ENCODE measurements at regions not wholly inside any gene's neighbourhood (a gene's known extent, or its start where the extent isn't known, plus 50 kb on each side); places are given as distances from the start of the nearest gene placed in this dataset.
"Not testable (repeated sequence)": the region's sequence is repeated elsewhere in the genome, so short reads cannot be mapped to it uniquely, and the experiment has no call there.

- in situ Hi-C loops (cut with MboI; ENCODE audit: low sequenced_read_pairs), result no loop called here
Observed at GRCh38 chr14:29982171-29982570, 54.5 kb upstream of the PRKD1 start.

- in situ Hi-C loops (cut with MboI; ENCODE audit: low sequenced_read_pairs), result no loop called here
Observed at GRCh38 chr14:29982993-29983392, 55.3 kb upstream of the PRKD1 start.

- in situ Hi-C loops (cut with MboI; ENCODE audit: low sequenced_read_pairs), result not testable (repeated sequence)
Observed at GRCh38 chr14:29990344-29990857, 62.8 kb upstream of the PRKD1 start.

DNA sequence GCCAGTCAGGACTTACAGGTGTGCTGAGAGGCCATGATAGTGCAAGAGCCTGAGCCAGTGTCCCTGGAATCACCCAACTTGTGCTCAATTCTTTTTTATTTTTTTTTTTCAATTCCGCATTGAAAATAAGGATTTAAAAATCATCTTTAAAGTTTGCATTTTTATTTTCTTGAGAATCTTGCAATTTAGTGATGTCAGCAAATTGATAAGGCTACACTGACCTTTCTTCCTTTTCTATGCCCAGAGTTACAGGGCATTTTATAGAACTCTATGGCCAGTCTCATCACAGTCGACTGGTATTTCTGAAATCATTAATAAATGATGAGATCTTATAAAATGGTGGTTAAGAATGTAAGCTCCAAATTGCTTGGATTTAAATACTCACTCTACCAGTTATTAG is 63.3 kb upstream of the PRKD1 start:
- in situ Hi-C loops (cut with MboI; ENCODE audit: low sequenced_read_pairs), result no loop called here

DNA sequence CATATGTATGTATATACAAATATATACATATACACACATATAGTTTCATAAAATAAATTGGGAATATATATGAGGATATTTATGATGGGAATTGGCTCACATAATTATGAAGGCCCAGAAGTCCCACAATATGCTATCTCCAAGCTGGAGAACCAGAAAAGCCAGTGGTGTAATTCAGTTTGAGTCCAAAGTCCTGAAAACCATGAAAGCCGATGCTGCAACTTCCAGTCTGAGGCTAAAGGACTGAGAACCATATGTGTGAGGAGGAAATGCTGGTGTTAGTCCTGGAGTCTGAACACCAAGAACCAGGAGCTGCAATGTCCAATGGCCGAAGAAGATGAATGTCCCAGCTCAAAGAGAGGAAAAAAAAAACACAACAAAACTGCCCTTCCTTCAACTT is 65.5 kb upstream of the PRKD1 start:
- in situ Hi-C loops (cut with MboI; ENCODE audit: low sequenced_read_pairs), result no loop called here

DNA sequence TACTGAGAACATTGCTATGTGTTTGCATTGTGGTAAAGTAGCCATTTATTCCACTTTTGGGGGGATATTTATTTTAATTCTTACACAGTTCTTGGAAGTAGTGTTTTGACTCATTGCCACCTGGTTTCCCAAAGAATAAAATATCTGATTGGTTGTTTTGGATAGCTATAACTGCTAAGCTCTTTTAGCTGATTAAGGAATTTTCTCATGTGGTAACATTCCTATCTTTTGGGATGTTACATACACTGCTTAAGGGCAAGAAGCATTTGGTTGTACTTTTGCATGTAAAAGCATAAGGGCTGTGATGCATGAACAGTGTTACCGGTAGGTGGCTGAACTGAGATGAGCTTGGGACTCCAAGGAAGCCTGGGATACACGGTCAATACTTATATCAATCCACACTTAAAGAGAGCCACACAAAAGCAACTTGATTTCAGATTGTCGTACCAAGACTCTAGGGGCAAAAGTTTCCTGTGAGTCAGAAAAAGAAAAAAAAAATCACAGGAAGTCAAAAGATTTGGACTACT is 71.4 kb upstream of the PRKD1 start:
- in situ Hi-C loops (cut with MboI; ENCODE audit: low sequenced_read_pairs), result no loop called here

- in situ Hi-C loops (cut with MboI; ENCODE audit: low sequenced_read_pairs), result no loop called here
Observed at GRCh38 chr14:30002859-30003258, 75.2 kb upstream of the PRKD1 start.

DNA sequence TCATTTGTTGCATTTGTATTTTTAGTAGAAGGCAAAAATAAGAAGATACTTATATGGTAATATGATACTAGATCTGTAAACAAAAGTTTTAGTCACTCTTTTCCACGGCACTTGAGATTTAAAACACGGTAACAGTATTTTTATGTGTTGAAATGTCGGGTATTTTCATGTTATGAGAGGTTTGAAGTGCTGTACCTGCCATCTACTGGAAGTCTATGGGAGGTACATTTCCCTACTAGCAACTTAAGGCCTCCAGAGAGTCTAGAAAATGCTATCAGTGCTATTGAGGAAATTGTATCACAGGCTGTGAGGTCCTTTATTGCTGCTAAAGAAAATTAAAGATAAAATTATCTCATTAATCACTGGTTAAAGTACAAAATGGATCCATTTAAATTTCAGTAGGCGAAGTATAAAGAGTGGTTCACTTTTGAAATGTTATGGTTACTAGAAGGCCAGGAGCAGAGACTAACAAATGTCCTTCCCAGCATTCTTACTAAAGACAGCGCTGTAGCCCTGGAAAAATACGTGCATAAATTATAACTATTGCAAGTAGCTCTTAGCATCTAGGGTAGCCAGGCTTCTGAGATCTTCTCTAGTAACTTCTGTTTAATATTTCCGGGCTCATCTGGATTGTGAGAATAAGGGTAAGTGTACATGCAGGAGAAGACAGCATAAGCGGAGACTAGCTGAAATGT is 77.6 kb upstream of the PRKD1 start:
- in situ Hi-C loops (cut with MboI; ENCODE audit: low sequenced_read_pairs), result no loop called here

- in situ Hi-C loops (cut with MboI; ENCODE audit: low sequenced_read_pairs), result no loop called here
Observed at GRCh38 chr14:30006695-30007094, 79.0 kb upstream of the PRKD1 start.

- in situ Hi-C loops (cut with MboI; ENCODE audit: low sequenced_read_pairs), result no loop called here
Observed at GRCh38 chr14:30015489-30015888, 87.8 kb upstream of the PRKD1 start.

- in situ Hi-C loops (cut with MboI; ENCODE audit: low sequenced_read_pairs), result no loop called here
Observed at GRCh38 chr14:30016002-30016401, 88.4 kb upstream of the PRKD1 start.

DNA sequence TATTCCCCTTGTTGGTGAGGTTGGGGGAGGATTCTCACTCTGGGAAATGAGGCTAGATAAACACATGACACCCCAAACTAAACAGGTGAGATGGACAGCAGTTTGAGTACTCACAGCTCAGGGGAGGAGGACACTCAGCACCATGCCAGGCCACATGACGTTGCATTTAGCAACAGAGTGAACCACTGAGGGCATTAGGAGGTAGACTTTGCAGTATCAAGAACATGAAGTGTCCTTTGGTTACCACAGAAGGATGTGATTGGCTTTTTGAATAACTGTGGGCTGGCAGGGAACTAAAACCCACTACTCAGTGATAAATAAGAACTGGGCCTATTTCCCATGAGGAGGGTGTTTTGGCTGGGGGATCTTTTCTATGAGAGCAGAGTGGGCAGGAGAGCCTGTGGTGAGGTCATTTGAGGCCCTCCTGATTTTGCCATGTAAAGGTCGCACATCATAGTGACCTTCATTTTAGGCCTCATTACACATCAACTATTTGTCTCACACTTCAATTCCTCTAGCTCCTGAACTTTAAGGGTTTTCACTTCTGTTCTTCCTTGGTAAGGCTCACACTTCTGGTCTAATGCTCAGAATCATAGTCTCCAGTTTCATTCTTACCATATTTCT is 89.8 kb upstream of the PRKD1 start:
- in situ Hi-C loops (cut with MboI; ENCODE audit: low sequenced_read_pairs), result no loop called here

DNA sequence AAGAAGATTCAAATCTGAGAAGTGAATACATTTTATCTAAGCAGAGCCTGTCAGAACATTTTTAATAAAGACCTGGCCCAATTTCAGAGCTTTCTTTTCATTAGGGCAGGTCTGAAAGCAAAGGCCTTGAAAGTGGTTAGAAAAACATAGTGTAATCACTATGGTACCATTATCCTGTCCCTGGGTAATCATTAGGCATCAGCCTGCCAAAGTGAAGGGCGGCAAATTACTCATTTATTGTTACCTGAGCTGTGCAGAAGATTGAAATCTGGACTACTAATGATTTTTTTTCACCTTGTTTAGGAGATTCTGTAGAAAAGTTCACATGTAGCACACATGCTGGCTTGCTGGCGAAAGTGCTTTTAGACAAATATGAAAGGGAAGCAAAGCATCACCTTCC is 92.6 kb upstream of the PRKD1 start:
- in situ Hi-C loops (cut with MboI; ENCODE audit: low sequenced_read_pairs), result no loop called here

- in situ Hi-C loops (cut with MboI; ENCODE audit: low sequenced_read_pairs), result no loop called here
Observed at GRCh38 chr14:30020687-30021086, 93.0 kb upstream of the PRKD1 start.

DNA sequence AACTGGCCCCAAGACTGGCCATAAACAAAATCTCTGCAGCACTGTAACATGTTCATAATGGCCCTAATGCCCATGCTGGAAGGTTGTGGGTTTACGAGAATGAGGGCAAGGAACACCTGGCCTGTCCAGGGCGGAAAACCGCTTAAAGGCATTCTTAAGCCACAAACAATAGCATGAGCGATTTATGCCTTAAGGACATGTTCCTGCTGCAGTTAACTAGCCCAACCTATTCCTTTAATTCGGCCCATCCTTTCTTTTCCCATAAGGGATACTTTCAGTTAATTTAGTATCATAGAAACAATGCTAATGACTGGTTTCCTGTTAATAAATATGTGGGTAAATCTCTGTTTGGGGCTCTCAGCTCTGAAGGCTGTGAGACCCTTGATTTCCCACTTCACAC is 95.7 kb upstream of the PRKD1 start:
- in situ Hi-C loops (cut with MboI; ENCODE audit: low sequenced_read_pairs), result not testable (repeated sequence)

- in situ Hi-C loops (cut with MboI; ENCODE audit: low sequenced_read_pairs), result no loop called here
Observed at GRCh38 chr14:30034152-30034551, 106.5 kb upstream of the PRKD1 start.

GRCh38 chr14:30035361-30035760 is 107.7 kb upstream of the PRKD1 start:
- in situ Hi-C loops (cut with MboI; ENCODE audit: low sequenced_read_pairs), result no loop called here

GRCh38 chr14:30045720-30046119 is 118.1 kb upstream of the PRKD1 start:
- in situ Hi-C loops (cut with MboI; ENCODE audit: low sequenced_read_pairs), result no loop called here

DNA sequence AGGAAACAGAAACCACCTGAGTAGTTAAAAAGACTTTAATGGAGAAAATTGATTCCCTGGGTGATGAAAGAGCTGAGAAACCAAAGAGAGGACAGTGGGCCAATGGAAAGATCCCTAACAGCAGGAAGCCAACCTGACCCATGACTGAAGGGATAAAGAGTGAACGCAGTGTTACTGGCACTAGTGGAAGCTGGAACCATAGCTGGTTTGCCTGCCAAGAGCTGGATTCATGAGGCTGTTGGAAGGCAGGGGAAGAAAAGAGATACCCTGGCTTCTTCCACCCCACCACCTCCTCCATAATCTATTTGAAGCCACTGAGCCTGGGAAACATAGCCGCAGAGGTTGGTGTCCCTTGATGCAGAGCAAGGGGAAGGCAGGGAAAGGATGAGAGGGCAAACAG is 125.5 kb upstream of the PRKD1 start:
- in situ Hi-C loops (cut with MboI; ENCODE audit: low sequenced_read_pairs), result no loop called here

DNA sequence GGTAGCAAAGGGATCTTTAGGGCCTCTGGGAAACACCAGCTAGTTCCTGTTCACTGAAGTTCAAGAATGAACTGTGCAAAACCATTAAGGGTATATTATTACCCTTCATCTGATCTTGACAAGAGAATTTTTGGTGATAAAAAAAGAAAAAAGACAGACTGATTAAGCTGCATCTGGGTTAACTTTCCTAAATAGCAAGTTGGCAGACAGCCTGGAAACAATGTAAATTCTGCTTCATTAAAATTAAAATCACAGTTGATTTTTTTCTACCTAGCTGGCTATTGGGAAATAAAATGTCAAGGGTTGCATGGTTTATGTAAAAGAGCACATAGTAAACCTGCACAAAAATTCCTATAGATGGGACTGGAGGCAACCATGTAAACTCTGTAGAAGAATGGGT is 126.6 kb upstream of the PRKD1 start:
- in situ Hi-C loops (cut with MboI; ENCODE audit: low sequenced_read_pairs), result no loop called here

DNA sequence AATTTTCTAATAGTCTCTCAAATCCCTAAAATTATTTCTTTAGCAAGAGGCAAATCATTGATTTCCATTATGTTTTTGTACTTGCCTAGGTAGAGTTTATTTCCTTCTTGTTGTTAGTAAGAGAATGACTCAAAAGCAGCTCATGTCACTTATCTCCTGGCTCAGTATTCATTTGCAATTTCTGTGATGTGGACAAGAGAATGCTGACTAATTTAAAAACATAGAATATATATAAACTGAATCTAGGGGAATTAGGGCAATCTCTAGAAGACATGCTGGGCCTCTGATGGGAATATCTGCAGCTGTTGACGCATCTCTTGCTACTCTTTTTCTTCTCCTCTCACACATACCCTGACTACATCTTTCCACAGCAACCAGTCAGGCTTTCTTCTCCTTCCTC is 130.8 kb upstream of the PRKD1 start:
- in situ Hi-C loops (cut with MboI; ENCODE audit: low sequenced_read_pairs), result no loop called here

DNA sequence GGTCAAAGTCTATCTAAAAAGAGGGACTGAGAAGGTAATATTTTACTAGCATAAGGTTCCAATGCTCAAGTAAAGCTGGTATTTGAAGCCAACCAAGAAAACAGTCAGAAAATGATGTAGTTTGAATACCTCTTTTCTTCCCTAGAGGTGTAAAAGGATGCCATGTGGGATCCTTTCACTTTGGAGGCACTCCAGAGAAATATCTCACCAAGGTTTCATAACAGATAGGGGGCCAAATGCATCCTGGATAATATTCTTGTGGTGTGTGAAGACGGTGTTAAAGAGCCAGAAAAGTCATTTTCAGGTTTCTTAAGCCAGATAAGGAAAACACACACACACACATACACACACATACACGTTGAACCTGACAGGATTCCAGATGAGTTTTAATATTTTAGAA is 136.1 kb upstream of the PRKD1 start:
- in situ Hi-C loops (cut with MboI; ENCODE audit: low sequenced_read_pairs), result no loop called here

Measured in HL-60/S4 (cell line).